ENCODE measurements at regions not wholly inside any gene's neighbourhood (a gene's known extent, or its start where the extent isn't known, plus 50 kb on each side); places are given as distances from the start of the nearest gene placed in this dataset.

DNA sequence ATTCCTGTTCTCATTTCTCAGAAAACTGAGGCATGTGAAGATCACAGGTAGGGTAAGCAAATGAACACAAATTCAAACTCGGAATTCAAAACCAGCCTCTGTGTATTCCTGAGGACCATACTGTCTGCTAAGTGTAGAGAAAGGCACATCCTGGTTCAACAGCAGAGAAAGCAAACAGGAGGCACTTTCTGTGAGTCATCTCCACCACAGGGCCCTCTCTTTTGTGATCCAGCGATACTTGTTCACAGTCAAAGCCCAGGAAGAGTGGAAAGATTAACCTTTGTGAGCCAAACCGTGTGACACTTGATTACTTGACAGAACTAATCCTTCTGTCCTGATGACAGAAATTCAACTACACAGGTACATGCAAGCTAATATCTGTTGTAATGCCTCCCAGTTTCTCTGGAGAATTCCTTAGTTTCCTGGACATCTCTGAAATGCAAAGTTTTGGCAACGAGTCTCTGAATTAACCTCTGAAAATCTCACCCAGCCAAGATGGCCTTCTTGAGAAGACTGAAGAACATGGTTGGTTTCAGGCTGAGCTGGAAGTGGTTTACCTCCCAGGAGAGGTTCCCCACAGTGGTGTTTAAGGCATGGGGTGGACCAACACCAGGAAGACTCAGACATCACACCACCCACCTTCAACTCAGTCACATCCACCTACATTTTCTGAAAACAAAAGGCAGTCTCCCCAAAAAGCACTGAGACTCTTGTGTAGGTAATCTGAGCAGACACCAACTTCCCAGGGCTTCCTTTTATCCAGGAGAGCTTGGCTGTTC, 98.2 kb upstream of the ERG start:
- TF ChIP-seq POLR2A (IDR thresholded peaks at IDR 0.05; ENCODE audit: low read length): no peak
- TF ChIP-seq GATA1 (IDR thresholded peaks at IDR 0.05; ENCODE audit: low read depth, low read length): no peak
